Neural cell (in vitro differentiated cells): ENCODE measurements at regions not wholly inside any gene's neighbourhood (a gene's known extent, or its start where the extent isn't known, plus 50 kb on each side); places are given as distances from the start of the nearest gene placed in this dataset.

Source experiments
- TAF1 ChIP-seq: IDR thresholded peaks from 2 replicates; pipeline ENCODE4 v1.6.1; 2012; ENCODE audit warnings: low read depth
- TF ChIP-seq, protein P1 (sequence below): fragments of 450-650 bp; IDR thresholded peaks from 2 replicates; pipeline ENCODE4 v1.5.1; 2014; ENCODE audit warnings: antibody characterized with exemption, mild to moderate bottlenecking, moderate library complexity; ENCODE audit not compliant: poor library complexity, severe bottlenecking

DNA sequence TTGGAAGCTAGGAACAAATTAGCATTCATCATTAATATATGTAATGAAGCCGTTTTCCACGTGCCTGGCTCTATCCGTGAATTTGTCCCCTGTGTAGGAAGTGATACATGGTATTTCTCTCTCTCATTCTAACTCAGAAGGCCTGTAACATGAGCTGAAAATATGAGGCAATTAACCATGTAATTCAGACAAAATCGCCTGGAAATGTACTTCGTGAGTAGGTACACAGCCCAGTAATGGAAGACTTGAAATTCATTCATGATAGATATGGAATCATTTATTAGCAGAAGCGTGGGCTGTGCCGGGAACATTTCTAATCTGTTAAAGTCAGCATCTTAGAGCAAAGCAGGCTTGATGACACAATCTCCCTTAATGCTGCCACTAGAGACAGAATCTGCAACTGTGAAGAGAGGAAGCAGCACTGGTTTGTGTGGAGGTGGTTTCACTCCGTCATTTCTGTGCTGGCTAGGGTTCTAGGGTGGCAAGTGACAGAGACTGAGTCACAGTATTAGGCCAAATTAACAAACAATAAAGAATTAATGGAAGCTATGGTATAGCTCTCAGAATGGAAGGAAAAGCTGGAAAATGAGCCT, 225.0 kb upstream of the PROK2 start:
- TF ChIP-seq, protein P1, sequence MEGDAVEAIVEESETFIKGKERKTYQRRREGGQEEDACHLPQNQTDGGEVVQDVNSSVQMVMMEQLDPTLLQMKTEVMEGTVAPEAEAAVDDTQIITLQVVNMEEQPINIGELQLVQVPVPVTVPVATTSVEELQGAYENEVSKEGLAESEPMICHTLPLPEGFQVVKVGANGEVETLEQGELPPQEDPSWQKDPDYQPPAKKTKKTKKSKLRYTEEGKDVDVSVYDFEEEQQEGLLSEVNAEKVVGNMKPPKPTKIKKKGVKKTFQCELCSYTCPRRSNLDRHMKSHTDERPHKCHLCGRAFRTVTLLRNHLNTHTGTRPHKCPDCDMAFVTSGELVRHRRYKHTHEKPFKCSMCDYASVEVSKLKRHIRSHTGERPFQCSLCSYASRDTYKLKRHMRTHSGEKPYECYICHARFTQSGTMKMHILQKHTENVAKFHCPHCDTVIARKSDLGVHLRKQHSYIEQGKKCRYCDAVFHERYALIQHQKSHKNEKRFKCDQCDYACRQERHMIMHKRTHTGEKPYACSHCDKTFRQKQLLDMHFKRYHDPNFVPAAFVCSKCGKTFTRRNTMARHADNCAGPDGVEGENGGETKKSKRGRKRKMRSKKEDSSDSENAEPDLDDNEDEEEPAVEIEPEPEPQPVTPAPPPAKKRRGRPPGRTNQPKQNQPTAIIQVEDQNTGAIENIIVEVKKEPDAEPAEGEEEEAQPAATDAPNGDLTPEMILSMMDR = peak; percentile 30
- TF ChIP-seq TAF1 = no peak
